Esophagus muscularis mucosa (tissue), 3 donors: ENCODE measurements at regions not wholly inside any gene's neighbourhood (a gene's known extent, or its start where the extent isn't known, plus 50 kb on each side); places are given as distances from the start of the nearest gene placed in this dataset.

Experiments used
- POLR2A ChIP-seq: fragments of 450-650 bp; IDR thresholded peaks from one replicate; pipeline ENCODE4 v1.6.1; 2017; ENCODE audit warnings: antibody characterized with exemption, moderate library complexity, mild to moderate bottlenecking, low read depth
- POLR2AphosphoS5 ChIP-seq, 2 donors: sonication (generic); formaldehyde crosslinking; IDR thresholded peaks; one replicate each; pipeline ENCODE4 v1.6.1; 2017; ENCODE audit warnings: antibody characterized with exemption in 2 of 2
- TF ChIP-seq, protein P1 (sequence below), 3 experiments: fragments of 200-600 bp in 2 of 3; fragments of 450-650 bp in 1 of 3; sonication (generic) in 2 of 3; IDR thresholded peaks; one replicate each; pipeline ENCODE4 v1.5.1; 2017 to 2019; ENCODE audit warnings: antibody characterized with exemption in 3 of 3, mild to moderate bottlenecking in 2 of 3, moderate library complexity in 1 of 3

DNA sequence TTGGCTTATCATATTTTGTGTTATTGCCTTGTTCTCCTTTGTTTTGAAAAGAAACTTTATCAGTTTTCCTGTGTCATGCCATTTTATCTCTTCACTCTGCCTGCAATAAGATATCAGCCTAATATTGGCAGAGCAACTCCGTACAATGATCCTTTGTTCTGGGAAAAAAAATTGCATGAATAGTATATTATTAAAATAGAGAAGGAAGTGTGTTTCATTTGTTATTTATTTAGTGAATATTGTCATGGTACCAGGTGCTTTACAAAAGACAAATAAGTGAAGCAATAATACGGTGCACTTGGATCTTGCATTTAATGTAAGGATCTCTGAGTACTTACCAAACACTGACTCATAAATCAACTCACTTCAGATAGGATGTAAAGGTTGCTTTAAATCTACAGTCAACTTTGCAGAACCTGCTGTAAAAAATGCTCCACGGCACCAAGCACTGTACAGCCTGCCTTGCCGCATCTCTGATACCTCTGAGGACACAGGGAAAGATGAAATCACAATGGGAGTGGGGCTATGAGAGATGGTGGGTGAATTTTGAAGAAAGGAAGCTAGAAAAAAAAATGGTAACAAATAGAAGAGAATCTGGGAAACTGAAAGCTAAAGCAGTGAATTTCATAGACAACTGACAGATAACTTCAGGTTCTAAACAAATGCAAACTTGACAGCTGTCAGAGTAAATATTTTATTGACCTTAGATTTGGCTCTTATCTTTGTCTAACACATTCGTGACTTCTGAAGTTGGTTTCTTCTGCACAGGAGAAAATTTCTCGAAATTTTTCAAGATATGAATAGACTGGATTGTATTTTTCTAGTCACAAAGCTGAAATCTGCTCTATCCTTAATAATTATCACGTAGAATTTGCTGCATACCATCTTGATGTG lies 232.1 kb downstream of the ENC1 start:
- TF ChIP-seq POLR2A (no peak), POLR2AphosphoS5 (IDR thresholded peaks at IDR 0.05) (no peak)
- TF ChIP-seq, protein P1, sequence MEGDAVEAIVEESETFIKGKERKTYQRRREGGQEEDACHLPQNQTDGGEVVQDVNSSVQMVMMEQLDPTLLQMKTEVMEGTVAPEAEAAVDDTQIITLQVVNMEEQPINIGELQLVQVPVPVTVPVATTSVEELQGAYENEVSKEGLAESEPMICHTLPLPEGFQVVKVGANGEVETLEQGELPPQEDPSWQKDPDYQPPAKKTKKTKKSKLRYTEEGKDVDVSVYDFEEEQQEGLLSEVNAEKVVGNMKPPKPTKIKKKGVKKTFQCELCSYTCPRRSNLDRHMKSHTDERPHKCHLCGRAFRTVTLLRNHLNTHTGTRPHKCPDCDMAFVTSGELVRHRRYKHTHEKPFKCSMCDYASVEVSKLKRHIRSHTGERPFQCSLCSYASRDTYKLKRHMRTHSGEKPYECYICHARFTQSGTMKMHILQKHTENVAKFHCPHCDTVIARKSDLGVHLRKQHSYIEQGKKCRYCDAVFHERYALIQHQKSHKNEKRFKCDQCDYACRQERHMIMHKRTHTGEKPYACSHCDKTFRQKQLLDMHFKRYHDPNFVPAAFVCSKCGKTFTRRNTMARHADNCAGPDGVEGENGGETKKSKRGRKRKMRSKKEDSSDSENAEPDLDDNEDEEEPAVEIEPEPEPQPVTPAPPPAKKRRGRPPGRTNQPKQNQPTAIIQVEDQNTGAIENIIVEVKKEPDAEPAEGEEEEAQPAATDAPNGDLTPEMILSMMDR (IDR thresholded peaks at IDR 0.05), result no peak
